Osteoblast (primary cell): ENCODE measurements at regions not wholly inside any gene's neighbourhood (a gene's known extent, or its start where the extent isn't known, plus 50 kb on each side); places are given as distances from the start of the nearest gene placed in this dataset.

Experiments used
- DNase-seq: peaks from one replicate; pipeline ENCODE4 v3.0.0; 2011; ENCODE audit warnings: low spot score, mixed read lengths; ENCODE audit not compliant: insufficient read length; ENCODE audit errors: missing footprints
- H2AFZ ChIP-seq: 2 replicates; pipeline ENCODE4 v1.6.0; 2011; ENCODE audit warnings: mild to moderate bottlenecking, low read length
- H3K27ac ChIP-seq: 2 replicates; pipeline ENCODE4 v1.5.1; 2011; ENCODE audit warnings: mild to moderate bottlenecking, low read depth, low read length, moderate library complexity
- H3K27me3 ChIP-seq: 2 replicates; pipeline ENCODE4 v1.6.0; 2012; ENCODE audit warnings: mild to moderate bottlenecking, control low read depth, inconsistent platforms, low read length, moderate library complexity; ENCODE audit not compliant: insufficient read depth
- H3K36me3 ChIP-seq: 2 replicates; pipeline ENCODE4 v1.5.1; 2011; ENCODE audit warnings: mild to moderate bottlenecking, low read length, control low read depth, moderate library complexity; ENCODE audit not compliant: insufficient read depth
- H3K4me1 ChIP-seq: 2 replicates; pipeline ENCODE4 v1.5.1; 2011; ENCODE audit warnings: mild to moderate bottlenecking, low read length, control low read depth, moderate library complexity; ENCODE audit not compliant: insufficient read depth
- H3K4me2 ChIP-seq: 2 replicates; pipeline ENCODE4 v1.6.0; 2011; ENCODE audit warnings: mild to moderate bottlenecking, low read length; ENCODE audit not compliant: insufficient read depth
- H3K4me3 ChIP-seq: fragments of 200-600 bp; sonication (generic); 3 replicates; pipeline ENCODE4 v1.5.1; 2012; ENCODE audit warnings: mild to moderate bottlenecking, low read length, inconsistent platforms; ENCODE audit not compliant: insufficient read depth
- H3K79me2 ChIP-seq: 2 replicates; pipeline ENCODE4 v1.6.0; 2012; ENCODE audit warnings: mild to moderate bottlenecking, low read length, control low read depth, inconsistent platforms; ENCODE audit not compliant: insufficient read depth
- H3K9me3 ChIP-seq: 2 replicates; pipeline ENCODE4 v1.5.1; 2011; ENCODE audit warnings: low read depth, low read length, control low read depth
- H4K20me1 ChIP-seq: 2 replicates; pipeline ENCODE4 v1.6.0; 2012; ENCODE audit warnings: mild to moderate bottlenecking, low read length, control low read depth; ENCODE audit not compliant: insufficient read depth
- TF ChIP-seq, protein P1 (sequence below): IDR thresholded peaks from 2 replicates; pipeline ENCODE4 v1.5.1; 2011; ENCODE audit warnings: mild to moderate bottlenecking, low read depth, low read length, moderate library complexity; ENCODE audit errors: extremely low read depth

DNA sequence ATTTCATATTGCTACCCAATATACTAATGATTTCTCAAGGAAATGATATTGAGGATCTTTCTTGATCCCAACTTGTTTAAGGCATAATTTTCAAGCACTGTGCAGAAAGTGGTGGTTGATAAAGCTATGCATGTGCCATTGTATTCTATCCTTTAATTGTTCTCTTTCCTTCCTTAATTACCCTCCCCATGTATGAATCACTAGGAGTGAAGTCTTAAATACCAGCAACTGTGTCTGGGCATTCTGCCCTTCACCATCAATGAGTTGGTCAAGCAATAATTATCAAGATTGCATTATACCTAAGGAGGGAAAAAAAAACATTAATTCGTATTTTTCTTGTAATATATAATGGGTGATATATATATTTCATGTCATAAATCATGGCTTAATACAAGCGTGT is 111.8 kb upstream of the FRMPD4 start:
- H3K4me1 ChIP-seq: no peaks in the 10 kb centered on the region

GRCh38 chrX:12032082-12032481 is 106.2 kb upstream of the FRMPD4 start:
- Histone ChIP-seq H3K36me3 (no peaks in the 10 kb centered on the region), H3K27ac (no peak overlapping the region), H3K79me2 (no peaks in the 10 kb centered on the region), H3K27me3 (no peaks in the 10 kb centered on the region), H4K20me1 (no peaks in the 10 kb centered on the region), H3K9me3 (no peaks in the 10 kb centered on the region), H3K4me3 (no peak overlapping the region), H2AFZ (no peak overlapping the region), H3K4me1 (no peaks in the 10 kb centered on the region), H3K4me2 (no peak overlapping the region)
- no peak for DNase-seq
- TF ChIP-seq, protein P1, sequence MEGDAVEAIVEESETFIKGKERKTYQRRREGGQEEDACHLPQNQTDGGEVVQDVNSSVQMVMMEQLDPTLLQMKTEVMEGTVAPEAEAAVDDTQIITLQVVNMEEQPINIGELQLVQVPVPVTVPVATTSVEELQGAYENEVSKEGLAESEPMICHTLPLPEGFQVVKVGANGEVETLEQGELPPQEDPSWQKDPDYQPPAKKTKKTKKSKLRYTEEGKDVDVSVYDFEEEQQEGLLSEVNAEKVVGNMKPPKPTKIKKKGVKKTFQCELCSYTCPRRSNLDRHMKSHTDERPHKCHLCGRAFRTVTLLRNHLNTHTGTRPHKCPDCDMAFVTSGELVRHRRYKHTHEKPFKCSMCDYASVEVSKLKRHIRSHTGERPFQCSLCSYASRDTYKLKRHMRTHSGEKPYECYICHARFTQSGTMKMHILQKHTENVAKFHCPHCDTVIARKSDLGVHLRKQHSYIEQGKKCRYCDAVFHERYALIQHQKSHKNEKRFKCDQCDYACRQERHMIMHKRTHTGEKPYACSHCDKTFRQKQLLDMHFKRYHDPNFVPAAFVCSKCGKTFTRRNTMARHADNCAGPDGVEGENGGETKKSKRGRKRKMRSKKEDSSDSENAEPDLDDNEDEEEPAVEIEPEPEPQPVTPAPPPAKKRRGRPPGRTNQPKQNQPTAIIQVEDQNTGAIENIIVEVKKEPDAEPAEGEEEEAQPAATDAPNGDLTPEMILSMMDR: no peak

More for the DNA sequence above, 111.8 kb upstream of the FRMPD4 start:
- DNase-seq: no peak
- H3K4me2 ChIP-seq: no peak overlapping the region
- H4K20me1 ChIP-seq: no peaks in the 10 kb centered on the region
- TF ChIP-seq, protein P1: no peak
- H3K4me3 ChIP-seq: no peak overlapping the region
- H3K27me3 ChIP-seq: no peaks in the 10 kb centered on the region
- H3K79me2 ChIP-seq: no peaks in the 10 kb centered on the region
- no peak overlapping the region for H3K27ac ChIP-seq
- no peaks in the 10 kb centered on the region for H3K36me3 ChIP-seq
- H3K9me3 ChIP-seq: no peaks in the 10 kb centered on the region
- H2AFZ ChIP-seq: no peak overlapping the region

GRCh38 chrX:12034741-12035140 is 103.5 kb upstream of the FRMPD4 start:
- H3K27ac ChIP-seq: no peak overlapping the region
- no peaks in the 10 kb centered on the region for H3K79me2 ChIP-seq
- no peaks in the 10 kb centered on the region for H3K27me3 ChIP-seq
- no peak for DNase-seq
- no peaks in the 10 kb centered on the region for H3K36me3 ChIP-seq
- H3K4me1 ChIP-seq: no peaks in the 10 kb centered on the region
- TF ChIP-seq, protein P1: no peak
- H3K4me2 ChIP-seq: no peak overlapping the region
- H3K9me3 ChIP-seq: no peaks in the 10 kb centered on the region
- H4K20me1 ChIP-seq: no peaks in the 10 kb centered on the region
- no peak overlapping the region for H2AFZ ChIP-seq
- H3K4me3 ChIP-seq: no peak overlapping the region

DNA sequence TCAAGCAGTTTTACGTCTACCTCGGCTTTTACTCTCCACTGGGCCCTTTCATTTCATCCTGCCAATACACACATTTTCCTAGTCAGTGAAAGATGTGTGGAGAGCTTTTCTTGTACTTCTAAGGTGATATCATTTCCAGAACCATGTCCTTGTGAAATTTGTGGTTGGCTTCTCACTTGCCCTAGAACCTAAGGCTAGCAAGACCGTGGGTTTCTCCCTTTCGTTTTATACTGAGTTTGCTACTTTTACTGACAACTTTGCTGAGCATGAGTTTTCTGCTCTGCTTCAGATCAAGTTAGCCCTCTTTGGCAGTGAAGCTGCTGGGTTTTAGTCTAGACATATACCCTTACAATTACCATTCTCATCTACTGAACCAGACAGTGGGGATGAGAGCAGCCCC is 95.7 kb upstream of the FRMPD4 start:
- no peaks in the 10 kb centered on the region for H3K4me1 ChIP-seq
- TF ChIP-seq, protein P1: no peak
- no peak overlapping the region for H3K4me3 ChIP-seq
- no peaks in the 10 kb centered on the region for H3K79me2 ChIP-seq
- H2AFZ ChIP-seq: no peak overlapping the region
- H3K36me3 ChIP-seq: no peaks in the 10 kb centered on the region
- no peaks in the 10 kb centered on the region for H3K27me3 ChIP-seq
- no peak overlapping the region for H3K27ac ChIP-seq
- DNase-seq: no peak
- H3K9me3 ChIP-seq: no peaks in the 10 kb centered on the region
- H4K20me1 ChIP-seq: no peaks in the 10 kb centered on the region
- no peak overlapping the region for H3K4me2 ChIP-seq
